ENCODE measurements at regions not wholly inside any gene's neighbourhood (a gene's known extent, or its start where the extent isn't known, plus 50 kb on each side); places are given as distances from the start of the nearest gene placed in this dataset.

DNA sequence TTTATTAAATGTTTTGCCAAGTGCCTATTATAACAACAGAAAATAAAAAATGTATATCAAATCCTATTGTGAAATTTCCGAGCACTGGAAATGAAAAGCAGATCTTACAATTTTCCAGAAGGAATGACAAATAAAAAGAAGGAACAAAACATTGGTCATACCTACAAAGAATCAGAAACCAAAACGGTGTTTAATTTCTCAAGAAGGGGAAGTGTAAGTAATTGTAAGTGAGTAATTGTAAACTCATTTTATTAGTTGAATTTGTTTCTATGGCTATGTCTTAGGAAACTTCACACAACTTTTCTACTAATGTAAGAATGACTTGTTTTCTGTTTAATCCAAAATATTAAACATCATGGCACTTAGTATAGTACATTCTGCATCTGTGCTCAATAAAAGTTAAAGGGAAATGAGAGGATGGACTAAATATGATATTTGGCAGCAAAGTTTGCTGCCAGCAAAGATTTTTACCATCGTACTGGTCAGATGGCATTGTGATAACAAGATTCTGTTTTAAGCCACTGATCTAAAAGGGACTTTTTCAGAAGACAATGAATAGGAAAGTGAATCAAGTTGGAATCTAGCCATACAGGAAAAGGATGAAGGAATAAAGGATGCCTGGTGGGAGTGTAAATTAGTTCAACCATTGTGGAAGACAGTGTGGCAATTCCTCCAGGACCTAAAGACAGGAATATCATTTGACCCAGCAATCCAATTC lies 232.4 kb downstream of the NFKBIZ start:
- TF ChIP-seq, protein P1, sequence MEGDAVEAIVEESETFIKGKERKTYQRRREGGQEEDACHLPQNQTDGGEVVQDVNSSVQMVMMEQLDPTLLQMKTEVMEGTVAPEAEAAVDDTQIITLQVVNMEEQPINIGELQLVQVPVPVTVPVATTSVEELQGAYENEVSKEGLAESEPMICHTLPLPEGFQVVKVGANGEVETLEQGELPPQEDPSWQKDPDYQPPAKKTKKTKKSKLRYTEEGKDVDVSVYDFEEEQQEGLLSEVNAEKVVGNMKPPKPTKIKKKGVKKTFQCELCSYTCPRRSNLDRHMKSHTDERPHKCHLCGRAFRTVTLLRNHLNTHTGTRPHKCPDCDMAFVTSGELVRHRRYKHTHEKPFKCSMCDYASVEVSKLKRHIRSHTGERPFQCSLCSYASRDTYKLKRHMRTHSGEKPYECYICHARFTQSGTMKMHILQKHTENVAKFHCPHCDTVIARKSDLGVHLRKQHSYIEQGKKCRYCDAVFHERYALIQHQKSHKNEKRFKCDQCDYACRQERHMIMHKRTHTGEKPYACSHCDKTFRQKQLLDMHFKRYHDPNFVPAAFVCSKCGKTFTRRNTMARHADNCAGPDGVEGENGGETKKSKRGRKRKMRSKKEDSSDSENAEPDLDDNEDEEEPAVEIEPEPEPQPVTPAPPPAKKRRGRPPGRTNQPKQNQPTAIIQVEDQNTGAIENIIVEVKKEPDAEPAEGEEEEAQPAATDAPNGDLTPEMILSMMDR (IDR thresholded peaks at IDR 0.05): no peak
- no peak for TF ChIP-seq POLR2A (IDR thresholded peaks at IDR 0.05)
- no peak for TF ChIP-seq POLR2AphosphoS5 (IDR thresholded peaks at IDR 0.05)
